Ureter (tissue), 1 donor: ENCODE measurements at regions not wholly inside any gene's neighbourhood (a gene's known extent, or its start where the extent isn't known, plus 50 kb on each side); places are given as distances from the start of the nearest gene placed in this dataset.
"Not testable (repeated sequence)": the region's sequence is repeated elsewhere in the genome, so short reads cannot be mapped to it uniquely, and the experiment has no call there.

ENCODE experiments used
- DNase-seq: peaks from one replicate; pipeline ENCODE4 v3.0.0-alpha.2; 2020; ENCODE audit warnings: low spot score
- donor health status: DM: yes; HTN: yes; CAD: no.

- DNase-seq = no peak
Observed at GRCh38 chrX:40853004-40853815, 117.9 kb upstream of the MED14 start.

DNA sequence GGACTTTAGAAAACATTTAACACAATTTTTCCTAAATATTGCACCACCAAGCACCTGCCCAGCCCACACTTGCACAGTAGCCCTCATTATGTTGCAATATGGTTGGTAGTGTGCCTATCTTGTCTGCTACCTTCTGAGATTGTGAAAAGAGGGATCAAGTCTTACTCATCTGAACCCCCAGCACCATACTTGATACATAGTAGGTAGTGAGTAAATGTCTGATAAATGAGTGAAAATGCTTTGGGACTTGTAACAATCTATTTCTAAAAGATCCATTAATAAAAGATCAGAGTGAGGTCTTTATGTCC, 118.4 kb upstream of the MED14 start:
- DNase-seq = no peak

DNA sequence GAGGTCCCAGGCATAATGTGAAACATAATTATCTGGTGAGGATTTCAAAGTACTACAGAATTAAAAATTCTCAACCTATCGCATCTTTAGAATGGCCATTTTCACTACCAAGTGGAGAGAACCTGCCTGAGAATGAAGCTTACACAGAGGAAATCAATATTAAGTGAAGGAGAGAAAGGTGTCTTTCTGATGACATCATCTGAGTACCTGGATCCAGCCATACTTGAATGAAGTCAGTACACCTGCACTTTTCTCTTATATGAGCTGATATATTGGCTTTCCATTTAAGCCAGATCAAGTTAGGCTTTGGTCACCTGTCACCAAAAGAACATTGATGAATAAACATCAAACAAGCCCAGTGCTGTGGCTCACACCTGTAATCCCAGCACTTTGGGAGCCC, 118.9 kb upstream of the MED14 start:
- DNase-seq = no peak

GRCh38 chrX:40855411-40855810, 120.1 kb upstream of the MED14 start:
- DNase-seq = no peak

DNA sequence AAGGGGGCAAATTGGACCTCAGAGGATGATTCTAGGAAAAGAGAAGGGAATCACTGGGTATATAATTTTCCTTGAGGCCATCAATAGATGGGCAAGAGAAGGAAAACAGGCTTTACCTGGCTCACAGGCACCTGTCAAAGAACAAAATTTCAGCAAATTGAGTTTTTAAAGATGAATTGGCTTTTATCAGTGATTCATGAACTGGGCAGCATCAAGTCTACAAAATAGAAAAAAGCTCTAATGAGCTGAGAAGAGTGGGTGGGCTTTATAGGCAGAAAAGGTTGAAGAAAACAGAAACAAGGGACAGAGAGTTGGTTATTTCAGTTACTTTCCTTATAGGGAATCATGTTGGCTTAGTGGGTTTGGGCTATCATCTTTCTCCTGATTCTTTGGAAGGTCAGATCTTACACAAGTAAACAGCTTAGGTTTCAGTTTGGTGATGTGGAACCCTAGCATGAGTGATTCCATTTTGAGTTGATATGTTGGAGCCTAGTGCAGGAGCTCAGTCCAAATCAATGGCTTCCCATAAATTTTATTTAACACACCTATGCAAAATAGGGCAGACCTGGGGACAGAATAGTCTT, 120.7 kb upstream of the MED14 start:
- no peak for DNase-seq

DNA sequence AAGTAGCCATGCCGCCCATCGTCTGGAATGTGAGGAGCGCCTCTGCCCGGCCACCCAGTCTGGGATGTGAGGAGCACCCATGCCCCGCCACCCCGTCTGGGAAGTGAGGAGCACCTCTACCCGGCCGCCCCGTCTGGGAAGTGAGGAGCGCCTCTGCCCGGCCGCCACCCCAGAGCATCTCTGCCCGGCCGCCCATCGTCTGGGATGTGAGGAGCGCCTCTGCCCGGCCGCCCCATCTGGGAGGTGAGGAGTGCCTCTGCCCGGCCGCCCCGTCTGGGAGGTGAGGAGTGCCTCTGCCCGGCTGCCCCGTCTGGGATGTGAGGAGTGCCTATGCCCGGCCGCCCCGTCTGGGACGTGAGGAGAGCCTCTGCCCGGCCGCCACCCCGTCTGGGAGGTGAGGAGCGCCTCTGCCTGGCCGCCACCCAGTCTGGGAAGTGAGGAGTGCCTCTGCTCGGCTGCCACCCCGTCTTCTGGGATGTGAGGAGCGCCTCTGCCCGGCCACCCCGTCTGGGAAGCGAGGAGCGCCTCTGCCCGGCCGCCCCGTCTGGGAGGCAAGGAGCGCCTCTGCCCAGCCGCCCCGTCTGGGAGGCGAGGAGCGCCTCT, 126.7 kb upstream of the MED14 start:
- DNase-seq = not testable (repeated sequence)

GRCh38 chrX:40863260-40863659, 127.9 kb upstream of the MED14 start:
- not testable (repeated sequence) for DNase-seq

GRCh38 chrX:40863671-40864070, 128.3 kb upstream of the MED14 start:
- DNase-seq = no peak

- DNase-seq = no peak
Observed at GRCh38 chrX:40864972-40865371, 129.6 kb upstream of the MED14 start.

GRCh38 chrX:40866893-40867292, 131.6 kb upstream of the MED14 start:
- DNase-seq = peak; percentile 46

GRCh38 chrX:40867352-40867751, 132.0 kb upstream of the MED14 start:
- no peak for DNase-seq

DNA sequence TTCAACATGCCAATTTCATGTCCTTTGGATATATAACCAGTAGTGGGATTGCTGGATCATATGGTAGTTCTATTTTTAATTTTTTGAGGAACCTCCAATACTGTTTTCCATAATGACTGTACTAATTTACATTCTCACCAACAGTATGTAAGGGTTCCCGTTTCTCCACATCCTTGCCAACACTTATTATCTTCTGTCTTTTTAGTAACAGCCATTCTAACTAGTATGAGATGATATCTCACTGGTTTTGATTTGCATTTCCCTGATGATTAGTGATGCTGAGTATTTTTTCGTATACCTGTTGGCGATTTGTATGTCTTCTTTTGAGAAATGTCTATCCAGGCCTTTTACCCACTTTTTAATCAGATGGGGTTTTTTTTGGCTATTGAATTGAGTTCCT, 133.5 kb upstream of the MED14 start:
- DNase-seq = no peak

GRCh38 chrX:40870982-40871381, 135.6 kb upstream of the MED14 start:
- not testable (repeated sequence) for DNase-seq

GRCh38 chrX:40871385-40872082, 136.2 kb upstream of the MED14 start:
- DNase-seq = no peak

GRCh38 chrX:40872351-40872750, 137.0 kb upstream of the MED14 start:
- DNase-seq = no peak

- no peak for DNase-seq
Observed at GRCh38 chrX:40875476-40875875, 140.1 kb upstream of the MED14 start.

GRCh38 chrX:40877887-40878286, 142.5 kb upstream of the MED14 start:
- no peak for DNase-seq

- no peak for DNase-seq
Observed at GRCh38 chrX:40878766-40879165, 143.4 kb upstream of the MED14 start.

GRCh38 chrX:40879172-40879571, 143.8 kb upstream of the MED14 start:
- not testable (repeated sequence) for DNase-seq

DNA sequence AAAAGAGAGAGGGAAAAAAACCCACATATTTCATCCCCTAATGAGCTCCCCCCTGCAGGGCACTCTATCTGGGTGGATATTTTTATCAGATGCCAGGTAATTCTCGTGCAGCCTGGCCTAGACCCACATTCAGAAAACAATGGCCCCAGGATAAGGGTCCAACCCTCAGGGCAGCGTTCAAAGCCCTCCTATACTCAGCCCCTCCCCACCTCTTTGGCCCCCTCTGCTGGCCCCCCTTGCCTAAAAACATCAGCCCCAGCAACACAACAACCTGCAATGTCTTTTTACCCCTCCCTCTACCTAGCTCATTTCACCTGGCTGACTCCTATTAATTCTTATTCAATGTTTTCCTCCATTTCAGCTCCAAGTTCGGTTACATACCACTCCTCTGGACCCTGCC, 145.4 kb upstream of the MED14 start:
- DNase-seq = no peak

- DNase-seq = no peak
Observed at GRCh38 chrX:40883021-40883619, 147.8 kb upstream of the MED14 start.

- DNase-seq = no peak
Observed at GRCh38 chrX:40885989-40886388, 150.6 kb upstream of the MED14 start.
